Prostate gland (tissue), 2 donors: ENCODE measurements at regions not wholly inside any gene's neighbourhood (a gene's known extent, or its start where the extent isn't known, plus 50 kb on each side); places are given as distances from the start of the nearest gene placed in this dataset.
A peak's percentile ranks its signal among the peaks of the same experiment; 100 is the strongest.

Source experiments
- DNase-seq: peaks from one replicate; pipeline ENCODE4 v3.0.0-alpha.2; 2019; ENCODE audit warnings: low spot score
- H3K27ac ChIP-seq, 2 donors: fragments of 200-600 bp; sonication (generic); 2 replicates each; pipeline ENCODE4 v1.5.1; 2017 to 2019
- H3K27me3 ChIP-seq: fragments of 200-600 bp; sonication (generic); replicated peaks from 2 replicates; pipeline ENCODE4 v1.5.1; 2019; ENCODE audit not compliant: insufficient read depth
- H3K36me3 ChIP-seq, 2 donors: fragments of 200-600 bp; sonication (generic); 1 replicate in 1 of 2; 2 replicates in 1 of 2; pipeline versions ENCODE4 v1.5.1 to v1.8.1; 2017 to 2019
- H3K4me1 ChIP-seq: fragments of 200-600 bp; sonication (generic); replicated peaks from 2 replicates; pipeline ENCODE4 v1.5.1; 2019
- H3K4me3 ChIP-seq, 2 donors: fragments of 200-600 bp; sonication (generic); 2 replicates each; pipeline ENCODE4 v1.5.1; 2017 to 2019
- H3K9me3 ChIP-seq: fragments of 200-600 bp; sonication (generic); 2 replicates; pipeline ENCODE4 v1.5.1; 2017
- CTCF ChIP-seq, 4 experiments: fragments of 200-600 bp in 2 of 4; fragments of 450-650 bp in 2 of 4; sonication (generic) in 2 of 4; IDR thresholded peaks; 1 replicate in 3 of 4; 2 replicates in 1 of 4; pipeline ENCODE4 v1.5.1; 2016 to 2019; ENCODE audit warnings: antibody characterized with exemption in 4 of 4, mild to moderate bottlenecking in 2 of 4, moderate library complexity in 2 of 4
- POLR2A ChIP-seq: fragments of 450-650 bp; IDR thresholded peaks from one replicate; pipeline ENCODE4 v1.6.1; 2016; ENCODE audit warnings: antibody characterized with exemption, mild to moderate bottlenecking
- POLR2AphosphoS5 ChIP-seq: sonication (generic); formaldehyde crosslinking; IDR thresholded peaks from one replicate; pipeline ENCODE4 v1.6.1; 2017; ENCODE audit warnings: antibody characterized with exemption
- WGBS: methylation state at CpG from one replicate; pipeline ENCODE4 v1.1.5; 2018; 5-methylcytosine and 5-hydroxymethylcytosine counted together
- intact Hi-C: fragments of 100-400 bp; cut with DNase I; formaldehyde crosslinking; loops from one replicate; pipeline ENCODE4 v1.14.2; 2022

GRCh38 chr2:47270421-47270820, 94.1 kb upstream of the CALM2 start:
- intact Hi-C loops: loop anchor here (5.0 kb wide), 1 partner anchor 52 kb away; no protein-coding TSS in a partner anchor
- no peaks in the 10 kb centered on the region for H3K9me3 ChIP-seq
- no peak for DNase-seq
- no peaks in the 10 kb centered on the region for H3K36me3 ChIP-seq
- 93% methylated on average over 5 of the region's 5 CpGs for WGBS
- no peak overlapping the region for H3K4me3 ChIP-seq
- TF ChIP-seq POLR2A: no peak
- TF ChIP-seq POLR2AphosphoS5: no peak
- no peak for TF ChIP-seq CTCF (IDR thresholded peaks at IDR 0.05)
- no peak overlapping the region for H3K27ac ChIP-seq
- no peaks in the 10 kb centered on the region for H3K4me1 ChIP-seq
- H3K27me3 ChIP-seq: no peaks in the 10 kb centered on the region

GRCh38 chr2:47269316-47270232, 93.3 kb upstream of the CALM2 start:
- H3K36me3 ChIP-seq: no peaks in the 10 kb centered on the region
- intact Hi-C loops: loop anchor here (5.0 kb wide), 1 partner anchor 53 kb away; no protein-coding TSS in a partner anchor
- H3K4me3 ChIP-seq: no peak overlapping the region
- H3K27me3 ChIP-seq: no peaks in the 10 kb centered on the region
- peaks cover 5% of the 10 kb centered on the region for H3K4me1 ChIP-seq
- 50% methylated on average over 5 of the region's 5 CpGs for WGBS
- peak; percentile 19 for DNase-seq
- H3K27ac ChIP-seq: peak overlapping the region in 1 of 2 donors; percentile 21
- TF ChIP-seq CTCF (IDR thresholded peaks at IDR 0.05): no peak
- no peak for TF ChIP-seq POLR2A
- TF ChIP-seq POLR2AphosphoS5: no peak
- H3K9me3 ChIP-seq: no peaks in the 10 kb centered on the region

- 93% methylated on average over 5 of the region's 5 CpGs for WGBS
- no peak for TF ChIP-seq POLR2A
- TF ChIP-seq POLR2AphosphoS5: no peak
- no peak for TF ChIP-seq CTCF (IDR thresholded peaks at IDR 0.05)
These were observed 91.4 kb upstream of the CALM2 start for GRCh38 chr2:47267711-47268086.

GRCh38 chr2:47266939-47267710, 90.8 kb upstream of the CALM2 start:
- no peak for TF ChIP-seq POLR2A
- no peak for TF ChIP-seq CTCF (IDR thresholded peaks at IDR 0.05)
- TF ChIP-seq POLR2AphosphoS5: no peak
- DNase-seq: no peak
- Histone ChIP-seq H3K36me3 (no peaks in the 10 kb centered on the region), H3K27ac (no peak overlapping the region), H3K4me3 (no peak overlapping the region), H3K4me1 (peaks cover 5% of the 10 kb centered on the region), H3K27me3 (no peaks in the 10 kb centered on the region), H3K9me3 (no peaks in the 10 kb centered on the region)
- intact Hi-C loops: no loop called here
- 86% methylated on average over 8 of the region's 8 CpGs for WGBS

More at GRCh38 chr2:47267711-47268086, 91.4 kb upstream of the CALM2 start:
- no peak overlapping the region for H3K4me3 ChIP-seq
- H3K4me1 ChIP-seq: peaks cover 5% of the 10 kb centered on the region
- no peaks in the 10 kb centered on the region for H3K9me3 ChIP-seq
- intact Hi-C loops: no loop called here
- H3K27ac ChIP-seq: no peak overlapping the region
- H3K27me3 ChIP-seq: no peaks in the 10 kb centered on the region
- DNase-seq: no peak
- no peaks in the 10 kb centered on the region for H3K36me3 ChIP-seq
